OCI-LY7 (cell line): ENCODE measurements at regions not wholly inside any gene's neighbourhood (a gene's known extent, or its start where the extent isn't known, plus 50 kb on each side); places are given as distances from the start of the nearest gene placed in this dataset.

ENCODE experiments used
- EZH2phosphoT487 ChIP-seq: fragments of 200-600 bp; sonication (generic); IDR thresholded peaks from 2 replicates; pipeline ENCODE4 v1.6.1; 2018; ENCODE audit warnings: low read depth, borderline replicate concordance, mild to moderate bottlenecking, mixed run types, antibody characterized with exemption, low read length, moderate library complexity, mixed read lengths
- TF ChIP-seq, protein P1 (sequence below): fragments of 200-600 bp; sonication (generic); conservative IDR thresholded peaks from 2 replicates; pipeline ENCODE4 v1.5.1; 2014; ENCODE audit warnings: mild to moderate bottlenecking, antibody characterized with exemption, low read length, moderate library complexity, mixed read lengths

DNA sequence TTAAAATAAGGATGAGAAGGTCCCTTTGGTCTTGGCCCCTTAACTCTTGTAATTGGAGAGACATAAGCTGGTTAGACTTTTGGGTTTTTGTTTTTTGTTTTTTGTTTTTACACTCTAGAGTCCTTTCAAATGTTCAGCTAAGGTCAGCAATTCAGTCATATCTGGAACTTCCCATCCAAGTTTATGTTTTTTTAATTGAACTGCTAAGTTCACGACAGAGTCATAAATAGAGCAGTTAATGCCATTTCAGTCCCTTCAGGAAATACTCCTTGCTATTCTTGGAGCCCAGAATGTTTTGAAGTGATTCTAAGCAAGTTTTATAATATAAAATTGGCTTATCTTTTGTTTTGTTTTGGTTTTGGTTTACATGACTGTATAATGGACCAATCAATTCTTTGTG lies 329.4 kb upstream of the PABPC4L start:
- TF ChIP-seq, protein P1, sequence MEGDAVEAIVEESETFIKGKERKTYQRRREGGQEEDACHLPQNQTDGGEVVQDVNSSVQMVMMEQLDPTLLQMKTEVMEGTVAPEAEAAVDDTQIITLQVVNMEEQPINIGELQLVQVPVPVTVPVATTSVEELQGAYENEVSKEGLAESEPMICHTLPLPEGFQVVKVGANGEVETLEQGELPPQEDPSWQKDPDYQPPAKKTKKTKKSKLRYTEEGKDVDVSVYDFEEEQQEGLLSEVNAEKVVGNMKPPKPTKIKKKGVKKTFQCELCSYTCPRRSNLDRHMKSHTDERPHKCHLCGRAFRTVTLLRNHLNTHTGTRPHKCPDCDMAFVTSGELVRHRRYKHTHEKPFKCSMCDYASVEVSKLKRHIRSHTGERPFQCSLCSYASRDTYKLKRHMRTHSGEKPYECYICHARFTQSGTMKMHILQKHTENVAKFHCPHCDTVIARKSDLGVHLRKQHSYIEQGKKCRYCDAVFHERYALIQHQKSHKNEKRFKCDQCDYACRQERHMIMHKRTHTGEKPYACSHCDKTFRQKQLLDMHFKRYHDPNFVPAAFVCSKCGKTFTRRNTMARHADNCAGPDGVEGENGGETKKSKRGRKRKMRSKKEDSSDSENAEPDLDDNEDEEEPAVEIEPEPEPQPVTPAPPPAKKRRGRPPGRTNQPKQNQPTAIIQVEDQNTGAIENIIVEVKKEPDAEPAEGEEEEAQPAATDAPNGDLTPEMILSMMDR = no peak
- TF ChIP-seq EZH2phosphoT487 = no peak
